Kidney tubule cell (primary cell): ENCODE measurements at regions not wholly inside any gene's neighbourhood (a gene's known extent, or its start where the extent isn't known, plus 50 kb on each side); places are given as distances from the start of the nearest gene placed in this dataset.

Experiments used
- DNase-seq: peaks from one replicate; pipeline ENCODE4 v3.0.0-alpha.2; 2018; ENCODE audit warnings: low spot score

GRCh38 chr5:174837919-174838902, 113.8 kb downstream of the MSX2 start:
- peak; percentile 38 for DNase-seq

DNA sequence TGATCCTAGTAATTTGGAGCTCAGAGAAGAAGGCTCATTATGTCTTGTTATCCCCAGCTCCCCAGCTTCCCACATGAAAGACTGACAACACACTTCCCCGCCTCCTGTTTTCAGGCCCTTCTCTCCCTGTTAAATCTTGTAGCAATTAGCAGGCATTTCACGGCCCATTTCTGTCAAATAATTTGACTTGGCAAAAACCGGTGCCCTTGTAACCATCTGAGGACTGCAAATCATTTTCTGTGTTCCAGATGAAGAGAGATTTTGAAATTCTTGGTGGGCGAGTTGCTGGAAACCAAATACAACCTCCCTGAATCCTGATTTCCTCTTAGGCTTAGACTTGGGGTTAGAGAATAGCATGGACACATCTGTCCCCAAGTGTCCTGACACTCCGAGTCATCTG, 109.7 kb downstream of the MSX2 start:
- no peak for DNase-seq

GRCh38 chr5:174832811-174833210, 108.4 kb downstream of the MSX2 start:
- no peak for DNase-seq

GRCh38 chr5:174832025-174832424, 107.6 kb downstream of the MSX2 start:
- no peak for DNase-seq

- no peak for DNase-seq
Observed at GRCh38 chr5:174831031-174831660, 106.8 kb downstream of the MSX2 start.

GRCh38 chr5:174829511-174829864, 105.1 kb downstream of the MSX2 start:
- DNase-seq = peak; percentile 3

- no peak for DNase-seq
Observed at GRCh38 chr5:174828804-174829510, 104.6 kb downstream of the MSX2 start.

DNA sequence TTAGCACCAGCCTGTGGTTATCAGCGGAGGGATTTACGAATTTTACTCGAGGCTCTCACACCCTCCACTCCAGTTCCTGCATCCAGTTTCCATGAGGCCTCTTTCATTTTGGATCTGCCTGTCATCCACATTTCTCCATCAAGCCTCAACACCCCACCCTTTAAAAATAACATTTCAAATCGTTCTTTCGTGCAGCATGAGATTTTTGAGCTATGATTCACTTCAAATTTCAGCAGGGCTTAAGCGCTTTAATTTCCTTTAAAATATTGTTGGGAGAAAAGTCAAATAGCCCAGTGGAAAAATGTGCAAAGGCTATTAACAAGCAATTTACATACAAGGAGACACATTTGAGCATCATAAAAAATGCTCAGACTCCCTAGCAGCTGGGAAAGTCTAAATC, 103.2 kb downstream of the MSX2 start:
- DNase-seq = no peak

DNA sequence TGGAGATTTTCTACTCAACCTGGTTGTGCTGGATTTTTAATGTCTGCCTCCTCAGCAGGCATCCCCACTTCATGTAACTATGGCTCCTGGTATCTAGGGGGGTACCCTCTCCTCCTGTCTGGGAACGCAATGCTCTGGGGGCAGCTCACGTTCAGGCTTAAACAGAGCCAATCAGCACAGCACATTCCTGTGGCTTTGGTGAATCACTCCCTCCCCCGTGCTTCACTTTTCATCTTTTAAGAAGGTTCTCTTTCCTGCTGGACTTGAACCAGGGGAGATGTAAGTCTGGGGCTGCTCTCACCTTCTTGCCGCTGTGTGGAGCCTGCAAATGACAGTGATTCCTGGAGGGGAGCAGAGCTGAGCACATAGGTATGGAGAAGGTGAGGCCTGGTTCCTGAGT, 101.2 kb downstream of the MSX2 start:
- DNase-seq = no peak

- no peak for DNase-seq
Observed at GRCh38 chr5:174818430-174818829, 94.0 kb downstream of the MSX2 start.

DNA sequence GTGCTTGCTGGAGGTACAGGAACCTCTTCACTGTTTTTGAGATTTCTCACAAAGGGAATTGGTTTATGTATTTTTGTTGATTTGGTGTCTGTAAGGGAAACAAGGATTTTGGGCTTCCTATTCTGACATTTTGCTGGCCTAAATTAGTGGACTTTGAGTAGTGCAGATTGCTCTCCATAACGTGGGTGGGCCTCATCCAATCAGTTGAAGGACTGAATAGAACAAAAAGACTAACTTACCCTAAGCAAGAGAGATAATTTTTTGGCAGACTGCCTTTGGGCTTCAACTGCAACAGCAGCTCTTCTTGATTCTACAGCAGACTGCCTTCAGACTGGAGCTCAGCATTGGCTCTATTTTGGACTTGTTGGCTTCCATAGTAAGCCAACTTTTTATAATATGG, 93.2 kb downstream of the MSX2 start:
- no peak for DNase-seq

GRCh38 chr5:174816858-174817257, 92.5 kb downstream of the MSX2 start:
- no peak for DNase-seq

GRCh38 chr5:174811438-174811837, 87.1 kb downstream of the MSX2 start:
- DNase-seq = no peak

DNA sequence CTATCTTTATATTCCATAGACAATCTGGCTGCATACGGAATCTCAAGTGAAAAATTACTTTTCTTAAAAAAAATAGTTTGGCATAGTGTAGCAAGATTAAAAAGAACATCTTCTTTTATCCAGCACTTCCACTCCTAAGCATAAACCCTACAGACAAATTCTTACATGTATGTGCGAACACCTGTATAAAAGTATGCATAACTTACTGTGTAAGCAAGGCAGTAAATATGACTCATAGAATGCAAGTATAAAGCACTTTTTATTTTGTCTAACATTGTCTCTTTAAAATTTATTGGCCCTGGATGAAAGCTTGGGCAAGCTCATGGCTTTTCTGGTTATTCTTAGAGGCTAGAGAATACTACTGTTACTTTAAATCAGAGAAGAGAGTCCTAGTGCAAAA, 86.4 kb downstream of the MSX2 start:
- no peak for DNase-seq

- DNase-seq = no peak
Observed at GRCh38 chr5:174807471-174807870, 83.1 kb downstream of the MSX2 start.

DNA sequence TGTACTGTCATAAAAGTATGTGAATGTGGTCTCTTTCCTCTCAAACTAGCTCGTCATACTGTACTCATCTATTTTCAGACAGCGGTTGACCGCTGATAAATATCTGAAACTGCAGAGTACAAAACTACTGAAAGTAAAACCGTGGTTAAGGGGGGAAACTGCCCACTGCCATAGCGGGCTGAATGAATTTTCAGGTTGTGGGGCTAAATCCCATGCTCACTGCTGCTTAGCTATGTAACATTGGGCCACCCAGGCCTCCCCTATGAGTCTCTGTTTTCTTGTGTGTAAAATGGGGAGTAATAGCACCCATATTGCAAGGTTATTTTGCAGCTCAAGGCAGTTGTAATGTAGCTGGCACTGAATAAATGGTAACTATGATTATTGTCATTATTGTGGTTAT, 82.3 kb downstream of the MSX2 start:
- no peak for DNase-seq

DNA sequence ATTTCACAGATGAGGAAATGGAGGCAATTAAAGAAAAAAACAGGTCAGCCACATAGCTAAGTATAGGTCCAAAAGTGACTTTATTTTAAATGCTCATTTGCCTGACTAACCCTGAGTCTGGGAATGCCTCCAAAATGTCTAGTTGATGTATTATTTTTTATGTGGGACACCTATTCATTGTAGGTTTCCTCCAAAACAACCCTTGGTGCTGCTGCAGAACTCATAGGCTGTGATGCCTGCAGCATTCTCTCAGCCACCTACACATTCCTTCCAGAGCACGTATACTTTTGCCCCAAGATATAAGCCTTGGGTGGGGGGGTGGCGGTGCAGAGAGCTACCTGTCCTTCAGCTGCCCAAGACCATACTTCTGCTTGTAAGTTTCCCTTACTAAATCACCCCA, 77.4 kb downstream of the MSX2 start:
- DNase-seq = no peak

- no peak for DNase-seq
Observed at GRCh38 chr5:174800435-174800834, 76.1 kb downstream of the MSX2 start.

DNA sequence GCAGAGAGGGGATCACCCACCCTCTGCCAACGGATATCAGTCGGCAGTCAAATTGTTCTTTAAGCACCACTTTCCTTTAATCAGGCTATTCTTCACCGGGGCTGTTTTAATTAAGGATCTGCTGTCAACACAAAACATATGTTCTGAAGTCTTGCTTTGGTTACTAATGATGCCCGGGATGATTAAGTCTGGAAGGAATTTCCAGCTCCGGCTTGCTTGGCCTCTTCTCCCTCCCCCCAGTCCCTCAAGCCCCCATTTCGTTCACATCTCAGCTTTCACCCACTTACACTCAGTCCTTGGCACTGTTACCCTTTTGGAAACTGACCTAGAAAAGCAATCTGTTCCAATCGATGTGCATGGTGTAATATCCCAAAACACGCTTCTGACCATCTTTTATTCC, 74.7 kb downstream of the MSX2 start:
- no peak for DNase-seq

- no peak for DNase-seq
Observed at GRCh38 chr5:174798551-174798951, 74.2 kb downstream of the MSX2 start.

DNA sequence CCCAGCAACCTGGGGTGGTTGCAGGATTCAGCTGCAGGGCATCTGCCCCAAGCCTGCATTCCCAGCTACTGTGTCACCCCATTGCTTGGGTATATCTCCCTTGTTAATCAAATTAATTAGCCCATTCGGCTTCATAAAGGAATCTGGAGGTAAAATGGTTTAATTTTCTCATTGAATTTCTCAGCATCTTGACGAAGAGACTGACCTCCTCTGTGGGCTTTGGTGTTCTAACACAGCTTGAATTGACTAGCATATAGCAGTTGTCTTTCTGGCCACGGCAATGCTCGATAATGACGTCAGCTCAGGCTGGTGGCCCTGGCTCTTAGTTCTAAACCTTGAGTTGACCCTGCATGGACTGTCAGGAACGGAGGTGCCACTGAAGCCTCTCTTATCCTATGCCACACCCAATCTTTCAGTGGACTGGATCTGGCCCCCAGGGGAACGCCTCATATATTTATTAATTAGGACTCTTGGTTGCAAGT, 72.4 kb downstream of the MSX2 start:
- DNase-seq = no peak

GRCh38 chr5:174794931-174795672, 70.7 kb downstream of the MSX2 start:
- no peak for DNase-seq
